SK-N-SH (cell line): ENCODE measurements at regions not wholly inside any gene's neighbourhood (a gene's known extent, or its start where the extent isn't known, plus 50 kb on each side); places are given as distances from the start of the nearest gene placed in this dataset.

Experiments
- CTCF ChIA-PET: fragments of 300-600, 350-600 bp; formaldehyde crosslinking; extraction: SDS; loops from one replicate; lab custom pipeline; 2021; lab: Yijun Ruan, JAX
- POLR2A ChIA-PET: fragments of 350-600 bp; sonication (Branson Sonifier 250); formaldehyde crosslinking; extraction: SDS; loops from one replicate; lab custom pipeline; 2020; ENCODE audit warnings: antibody characterized with exemption, inconsistent platforms; lab: Yijun Ruan, JAX
- DNase-seq: peaks from one replicate; pipeline ENCODE4 v3.0.0; 2012
- H2AFZ ChIP-seq: fragments of 200-600 bp; sonication (generic); 2 replicates; pipeline ENCODE4 v1.8.1; 2016; ENCODE audit warnings: antibody characterized with exemption, mild to moderate bottlenecking, low read depth
- H3F3A ChIP-seq: fragments of 200-600 bp; sonication (generic); replicated peaks from 2 replicates; pipeline ENCODE3; 2016; ENCODE audit warnings: antibody characterized with exemption, mild to moderate bottlenecking; ENCODE audit not compliant: insufficient read depth
- H3K27ac ChIP-seq, 2 experiments: fragments of 200-500 bp in 1 of 2; fragments of 200-600 bp in 1 of 2; sonication (Bioruptor generic) in 1 of 2; sonication (generic), shearing (Covaris generic) in 1 of 2; 2 replicates each; pipeline versions ENCODE4 v1.5.1 to v1.6.1; 2014 to 2016; ENCODE audit warnings: low read depth in 2 of 2, inconsistent platforms in 1 of 2, low read length in 1 of 2, mild to moderate bottlenecking in 1 of 2, mixed read lengths in 1 of 2
- H3K27me3 ChIP-seq: fragments of 200-600 bp; sonication (generic), shearing (Covaris generic); 2 replicates; pipeline ENCODE4 v1.6.1; 2016; ENCODE audit warnings: mixed run types; ENCODE audit not compliant: insufficient read depth
- H3K36me3 ChIP-seq, 2 experiments: fragments of 200-500 bp in 1 of 2; fragments of 200-600 bp in 1 of 2; sonication (Bioruptor generic) in 1 of 2; sonication (generic) in 1 of 2; replicated peaks in 1 of 2; 2 replicates each; pipeline versions ENCODE3 to v1.5.1; 2014 to 2016; ENCODE audit warnings: low read length in 1 of 2, mild to moderate bottlenecking in 1 of 2; ENCODE audit not compliant: insufficient read depth in 2 of 2, control insufficient read depth in 1 of 2
- H3K4me1 ChIP-seq, 2 experiments: fragments of 200-500 bp in 1 of 2; fragments of 200-600 bp in 1 of 2; sonication (Bioruptor generic) in 1 of 2; sonication (generic), shearing (Covaris generic) in 1 of 2; 2 replicates each; pipeline versions ENCODE4 v1.5.1 to v1.6.1; 2014 to 2016; ENCODE audit warnings: low read depth in 1 of 2, low read length in 1 of 2, mixed run types in 1 of 2; ENCODE audit not compliant: insufficient read depth in 2 of 2, control insufficient read depth in 1 of 2
- H3K4me2 ChIP-seq: fragments of 200-600 bp; sonication (generic), shearing (Covaris generic); 2 replicates; pipeline ENCODE4 v1.6.1; 2017; ENCODE audit warnings: mixed run types
- H3K4me3 ChIP-seq, 2 experiments: fragments of 200-500 bp in 1 of 2; fragments of 200-600 bp in 1 of 2; sonication (Bioruptor generic) in 1 of 2; sonication (generic), shearing (Covaris generic) in 1 of 2; 2 replicates each; pipeline versions ENCODE4 v1.5.1 to v1.8.1; 2014 to 2016; ENCODE audit warnings: low read depth in 2 of 2, inconsistent platforms in 1 of 2, low read length in 1 of 2, mild to moderate bottlenecking in 1 of 2, mixed read lengths in 1 of 2, moderate library complexity in 1 of 2
- H3K79me2 ChIP-seq: fragments of 200-600 bp; sonication (generic); 2 replicates; pipeline ENCODE4 v1.8.1; 2017; ENCODE audit warnings: mild to moderate bottlenecking; ENCODE audit not compliant: insufficient read depth
- H3K9ac ChIP-seq: fragments of 200-600 bp; sonication (generic); 2 replicates; pipeline ENCODE4 v1.6.1; 2017; ENCODE audit warnings: mixed run types
- H3K9me2 ChIP-seq: fragments of 200-600 bp; sonication (generic); 2 replicates; pipeline ENCODE4 v1.6.1; 2017; ENCODE audit warnings: mixed run types
- H3K9me3 ChIP-seq: fragments of 200-600 bp; sonication (generic); 2 replicates; pipeline ENCODE4 v1.6.1; 2017; ENCODE audit warnings: mixed run types, mild to moderate bottlenecking, moderate library complexity
- H4K20me1 ChIP-seq: fragments of 200-600 bp; sonication (generic); 2 replicates; pipeline ENCODE4 v1.6.1; 2017; ENCODE audit warnings: mild to moderate bottlenecking, mixed run types; ENCODE audit not compliant: insufficient read depth
- EP300 ChIP-seq, 2 experiments: IDR thresholded peaks; 2 replicates each; pipeline versions ENCODE4 v1.4.0 to v1.6.1; 2012; ENCODE audit warnings: borderline replicate concordance in 1 of 2, low read depth in 1 of 2, low read length in 1 of 2
- IRF3 ChIP-seq: fragments of 150-350 bp; IDR thresholded peaks from 2 replicates; pipeline ENCODE4 v1.6.1; 2016; ENCODE audit warnings: mild to moderate bottlenecking, low read depth, low read length
- MEF2A ChIP-seq: IDR thresholded peaks from 2 replicates; pipeline ENCODE4 v1.4.0; 2012; ENCODE audit warnings: low read depth, borderline replicate concordance
- REST ChIP-seq: IDR thresholded peaks from 2 replicates; pipeline ENCODE4 v1.6.1; 2012; ENCODE audit warnings: mild to moderate bottlenecking, low read depth, low read length, moderate library complexity
- TAF1 ChIP-seq: IDR thresholded peaks from 2 replicates; pipeline ENCODE4 v1.6.1; 2012; ENCODE audit warnings: low read depth, mild to moderate bottlenecking, low read length, moderate library complexity, borderline replicate concordance
- WGBS: methylation state at CpG from one replicate; pipeline ENCODE4 v1.1.6; 2017; ENCODE audit warnings: low lambda C conversion rate; 5-methylcytosine and 5-hydroxymethylcytosine counted together

DNA sequence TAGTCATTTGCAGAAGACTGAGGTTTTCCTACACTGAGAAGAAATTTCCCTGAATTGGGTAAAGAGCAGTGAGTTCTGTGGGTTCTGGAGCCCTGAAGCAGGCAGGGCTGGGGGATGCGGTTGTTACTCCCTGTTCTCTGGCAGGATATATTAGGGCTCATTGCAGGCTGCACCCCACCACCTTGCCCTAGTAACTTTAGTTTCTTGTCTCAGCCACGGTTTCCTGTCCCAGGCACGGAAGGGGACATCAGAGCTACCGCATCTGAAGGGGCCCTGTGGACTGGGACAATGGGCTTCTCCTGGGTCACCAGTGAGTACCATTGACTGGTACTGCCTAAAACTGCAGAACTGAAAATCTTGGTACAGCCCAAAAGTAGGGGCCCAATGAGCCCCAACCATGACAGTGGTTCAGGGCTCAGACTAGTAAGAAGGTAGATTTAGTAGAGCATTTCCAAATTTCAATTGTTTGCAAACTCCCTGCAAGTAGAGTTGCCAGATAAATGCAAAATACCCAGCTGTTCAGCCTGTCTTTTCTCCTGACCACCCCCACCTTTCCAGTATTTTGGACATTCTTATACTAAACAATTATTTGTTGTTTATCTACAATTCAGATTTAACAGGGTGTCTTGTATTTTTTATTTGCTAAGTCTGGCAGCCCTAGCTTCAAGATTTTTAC, 54.5 kb upstream of the EYA2 start:
- Histone ChIP-seq H3K79me2 (no peaks in the 10 kb centered on the region), H2AFZ (no peak overlapping the region), H3K36me3 (no peaks in the 10 kb centered on the region), H3K9me3 (no peaks in the 10 kb centered on the region), H3K9me2 (no peaks in the 10 kb centered on the region), H3K4me3 (no peak overlapping the region)
- WGBS = 58% methylated on average over 2 of the region's 4 CpGs
- DNase-seq = no peak
- CTCF ChIA-PET = no interaction called here
- TF ChIP-seq EP300 (IDR thresholded peaks at IDR 0.05; ENCODE audit: borderline replicate concordance in 1 of 2, low read depth in 1 of 2, low read length in 1 of 2) (no peak), IRF3 (no peak), TAF1 (no peak), REST (no peak), MEF2A (no peak)
- TF ChIP-seq, all 33 proteins: peak for 0
- H3K4me2 ChIP-seq = no peak overlapping the region
- no peaks in the 10 kb centered on the region for H3F3A ChIP-seq
- POLR2A ChIA-PET = no interaction called here
- H4K20me1 ChIP-seq = no peaks in the 10 kb centered on the region
- no peak overlapping the region for H3K27ac ChIP-seq
- H3K9ac ChIP-seq = no peak overlapping the region
- no peaks in the 10 kb centered on the region for H3K4me1 ChIP-seq
- no peaks in the 10 kb centered on the region for H3K27me3 ChIP-seq
